ENCODE measurements at regions not wholly inside any gene's neighbourhood (a gene's known extent, or its start where the extent isn't known, plus 50 kb on each side); places are given as distances from the start of the nearest gene placed in this dataset.

DNA sequence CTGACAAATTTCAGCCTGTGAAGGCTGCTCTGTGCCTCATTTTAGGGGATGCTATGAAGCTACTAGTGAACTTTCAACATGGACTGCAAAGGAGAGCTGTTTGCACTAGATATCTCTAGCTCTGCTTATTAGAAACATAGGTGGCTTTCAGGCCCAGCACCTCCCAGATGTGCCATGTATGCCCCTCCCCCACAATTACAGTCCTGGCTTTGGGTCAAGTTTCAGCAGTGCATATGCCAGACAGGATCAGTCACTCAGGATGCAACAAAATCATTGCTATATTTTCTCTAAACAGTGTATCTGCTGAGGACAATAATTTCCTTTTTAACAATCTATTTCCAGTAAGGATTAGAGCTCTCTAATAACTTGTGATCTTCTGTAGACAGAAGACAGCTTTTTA is 178.8 kb upstream of the STAC start:
- no peak for DNase-seq

DNA sequence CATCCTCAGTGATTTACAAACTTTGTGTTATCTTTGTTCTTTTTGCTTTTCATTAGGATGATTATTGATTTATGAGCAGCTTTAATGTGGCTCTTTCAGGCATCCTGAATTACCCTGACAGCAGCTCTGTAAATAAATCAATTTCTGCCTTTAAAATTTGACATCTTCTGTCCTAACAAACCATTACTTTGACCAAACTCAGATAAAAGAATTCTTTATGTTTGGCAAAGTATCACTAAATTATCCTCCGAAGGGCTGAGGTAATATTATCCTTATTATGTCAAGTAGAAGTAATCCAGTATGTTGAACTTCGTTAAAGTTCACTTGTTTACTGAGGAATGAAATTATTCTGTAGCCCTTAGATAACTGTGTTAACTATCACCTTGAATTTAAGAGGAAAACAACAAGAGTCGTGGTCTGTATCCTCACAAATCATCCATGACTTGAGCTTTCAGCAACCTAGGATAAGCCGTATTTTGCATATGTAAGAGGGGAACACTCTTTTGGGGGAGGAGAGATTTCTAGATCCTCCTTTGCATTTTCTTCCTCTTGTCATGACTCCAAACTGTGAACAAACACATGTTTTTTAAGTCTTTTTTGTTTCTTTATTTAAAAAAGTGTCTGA is 173.2 kb upstream of the STAC start:
- DNase-seq: no peak

DNA sequence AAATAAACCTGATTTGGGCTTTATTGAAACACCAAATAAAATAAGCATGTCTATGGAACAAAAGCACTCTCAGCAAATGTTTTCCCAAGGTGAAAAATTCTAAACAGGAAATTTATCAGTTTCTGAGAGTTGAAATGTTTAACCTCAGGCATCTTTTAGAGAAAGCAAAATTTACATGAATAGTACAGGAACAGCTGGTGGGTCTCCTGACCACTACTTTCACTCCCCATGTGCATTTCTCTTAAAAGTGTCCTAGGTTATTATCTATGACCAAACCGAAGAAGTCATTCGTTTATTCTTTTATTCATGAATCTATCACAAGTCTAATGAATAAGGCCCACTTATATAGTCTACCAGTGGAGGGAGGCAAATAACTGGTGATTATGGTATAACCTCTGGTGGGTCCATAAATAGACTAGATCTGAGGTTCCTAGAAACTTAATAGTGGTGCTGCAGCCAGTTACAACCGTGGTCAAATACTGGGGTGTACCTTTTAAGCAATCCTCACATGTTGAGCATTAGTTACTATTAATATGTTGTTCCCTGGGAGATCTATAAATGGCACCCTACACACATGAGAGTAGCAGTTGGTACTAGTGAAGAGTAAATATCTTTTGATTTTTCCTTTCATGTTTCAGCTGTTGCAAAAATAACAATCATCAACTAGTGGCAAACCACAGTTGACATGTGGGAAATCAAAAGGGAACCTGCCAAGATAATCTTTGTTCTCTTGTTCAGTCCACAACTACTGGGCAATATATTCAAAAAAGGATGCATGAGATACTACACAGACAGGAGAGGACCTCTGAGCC is 169.3 kb upstream of the STAC start:
- DNase-seq: no peak

DNA sequence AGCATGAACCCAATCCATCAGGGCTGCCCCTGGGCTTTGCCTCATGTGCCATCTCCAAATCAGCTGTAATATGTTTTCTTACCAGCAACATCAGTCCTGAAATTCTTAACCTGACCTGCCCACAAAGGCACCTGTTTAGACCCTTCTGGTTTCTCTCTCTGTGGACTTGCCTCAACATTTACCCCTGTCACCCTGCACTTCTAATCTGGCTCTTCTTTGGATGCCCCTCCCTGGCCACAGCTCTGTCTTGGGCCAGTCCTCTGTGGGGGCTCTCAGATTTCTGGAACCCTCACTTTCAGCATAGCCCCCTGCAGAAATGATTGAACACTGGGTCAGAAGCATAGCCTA is 168.7 kb upstream of the STAC start:
- DNase-seq: no peak

DNA sequence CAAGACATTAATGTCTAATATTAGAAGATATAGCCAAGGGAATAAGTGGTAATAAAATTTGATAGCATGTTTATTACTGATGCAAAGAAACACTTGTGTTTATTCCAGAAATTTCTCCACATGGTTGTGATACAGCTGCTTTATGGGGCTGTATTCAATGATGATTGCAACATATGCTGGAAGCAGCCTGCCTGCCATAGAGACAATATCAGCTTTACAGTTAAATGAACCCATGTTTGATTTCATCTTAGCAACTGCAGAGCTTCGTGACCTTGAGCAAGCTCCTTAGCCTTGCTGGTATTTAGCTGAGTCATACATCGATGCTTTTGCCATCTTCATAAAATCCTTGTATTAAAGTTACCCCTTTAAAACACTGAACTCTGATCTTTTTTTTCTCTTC is 168.1 kb upstream of the STAC start:
- no peak for DNase-seq

DNA sequence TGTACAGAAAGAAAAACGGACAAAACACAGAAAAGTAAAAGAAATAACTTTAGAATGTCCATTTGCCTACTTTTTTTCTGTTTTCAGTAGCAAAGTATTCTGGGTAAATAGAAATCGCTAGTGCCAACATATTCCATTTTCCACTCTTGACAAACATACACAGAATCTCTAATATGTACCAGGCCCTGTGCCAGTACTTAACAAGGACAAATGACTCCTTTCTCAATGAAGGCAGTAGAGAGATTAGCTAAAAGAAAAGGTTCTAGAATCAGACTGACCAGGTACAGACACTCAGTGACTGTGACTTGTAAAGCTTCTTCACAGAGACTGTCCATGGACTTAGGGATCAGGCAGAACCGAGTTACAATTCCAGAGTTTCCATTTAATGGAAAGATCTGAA is 165.8 kb upstream of the STAC start:
- no peak for DNase-seq

DNA sequence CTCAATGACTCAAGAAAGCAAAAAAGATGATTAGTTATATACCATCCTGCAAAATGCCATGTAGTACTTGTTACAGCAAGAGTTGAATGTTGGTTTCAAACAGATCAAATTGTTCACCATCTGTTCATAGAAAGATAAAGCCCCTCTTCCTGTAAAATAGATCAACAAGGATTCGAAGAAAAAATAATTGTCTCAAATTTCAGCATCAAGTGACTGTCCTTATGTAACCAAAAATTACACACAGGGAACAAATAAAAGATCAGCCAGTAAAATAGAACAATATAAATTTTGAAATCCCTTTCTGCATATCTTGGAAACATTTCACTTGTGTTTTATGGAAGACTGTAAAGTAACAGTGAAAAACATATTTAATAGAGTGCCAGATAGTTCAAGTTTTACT is 165.1 kb upstream of the STAC start:
- no peak for DNase-seq

DNA sequence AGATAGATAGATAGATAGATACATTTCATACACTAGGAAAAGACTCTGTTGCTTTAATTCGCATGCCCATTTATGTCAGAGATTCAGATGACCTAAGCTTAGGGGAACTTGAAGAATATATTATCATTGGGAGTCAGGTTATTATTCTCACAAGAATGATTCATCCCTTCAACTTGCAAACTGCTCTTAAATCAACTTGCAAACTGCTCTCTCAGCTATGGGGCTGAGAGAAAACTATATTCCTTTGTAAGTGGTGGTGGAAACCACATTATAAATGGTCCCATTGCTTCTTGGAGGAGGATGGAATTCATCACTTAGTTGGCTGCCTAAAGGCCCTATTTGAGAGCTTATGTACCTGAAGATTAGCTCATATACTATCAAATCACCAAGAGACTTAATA is 160.9 kb upstream of the STAC start:
- DNase-seq: no peak

DNA sequence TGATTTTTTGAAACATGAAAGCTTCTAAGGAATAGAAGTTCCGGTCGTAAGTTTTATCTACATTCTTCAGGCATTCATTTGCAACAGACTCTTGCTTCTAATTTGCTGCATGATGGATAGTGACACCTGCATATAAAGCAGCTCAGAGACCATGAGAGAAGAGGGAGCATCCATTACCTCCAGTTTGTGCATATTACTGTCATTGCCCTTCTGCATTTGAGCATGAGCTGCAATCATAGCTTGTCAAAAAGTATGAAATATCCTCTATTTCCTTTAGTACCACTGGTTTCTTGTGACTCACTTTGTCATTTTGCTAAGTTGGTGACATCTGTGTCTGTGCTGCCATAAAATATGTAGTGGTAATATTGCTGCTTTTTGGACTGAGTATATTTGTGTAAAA is 160.1 kb upstream of the STAC start:
- DNase-seq: no peak

DNA sequence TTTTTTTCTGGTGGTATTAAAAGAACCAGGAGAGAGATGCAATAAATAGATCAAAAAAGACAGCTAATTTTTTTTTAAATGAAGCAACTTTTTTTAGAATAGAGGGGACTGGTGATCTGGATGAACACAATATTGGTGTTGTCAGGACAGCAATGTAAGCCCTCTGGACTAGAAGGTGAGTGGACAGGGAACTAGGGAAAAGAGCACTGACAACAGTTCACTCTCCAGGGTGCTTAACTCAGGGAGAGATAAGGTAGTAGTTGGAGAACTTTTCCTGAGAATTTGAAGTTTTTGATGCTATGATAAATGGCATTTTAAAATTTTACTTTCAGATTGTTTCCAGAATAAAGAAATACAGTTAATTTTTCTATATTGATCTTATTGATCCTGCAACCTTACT is 158.3 kb upstream of the STAC start:
- DNase-seq: no peak

DNA sequence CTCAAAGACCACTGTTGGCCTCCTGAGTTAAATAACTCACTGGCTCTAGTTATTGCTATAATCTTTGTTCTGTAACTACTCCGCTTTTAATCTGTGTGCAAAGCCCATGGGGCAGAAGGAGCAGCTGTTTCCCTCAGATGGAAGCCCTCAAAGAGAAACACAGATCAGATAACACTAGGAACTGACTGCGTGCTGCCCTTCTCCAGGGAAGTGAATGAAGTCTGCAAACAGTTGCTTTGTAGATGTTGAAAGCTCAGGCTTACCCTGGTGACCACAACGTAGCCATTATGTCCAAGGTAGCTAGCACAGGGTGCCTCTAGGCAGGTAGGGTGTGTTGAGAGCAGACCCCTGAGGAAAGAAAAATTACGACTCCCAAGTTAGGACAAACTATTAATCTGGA is 152.3 kb upstream of the STAC start:
- no peak for DNase-seq

DNA sequence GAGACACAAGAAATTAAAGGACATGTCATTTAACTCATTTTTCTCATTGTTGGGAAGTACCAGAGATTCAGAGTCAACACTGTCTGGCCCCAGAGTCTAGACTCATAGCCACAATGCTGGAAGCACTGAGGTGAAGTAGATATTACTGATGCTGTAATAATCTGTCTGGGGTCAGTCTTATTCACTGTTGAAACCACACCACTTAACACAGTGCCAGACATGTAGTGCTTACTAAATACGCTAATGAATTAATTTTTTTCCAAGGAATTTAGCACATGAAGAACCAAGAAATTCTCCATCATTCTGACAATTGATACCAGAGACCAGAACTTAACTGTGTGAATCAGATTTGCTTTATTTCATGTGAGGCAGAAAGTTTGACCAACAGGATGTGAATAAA is 150.8 kb upstream of the STAC start:
- no peak for DNase-seq

DNA sequence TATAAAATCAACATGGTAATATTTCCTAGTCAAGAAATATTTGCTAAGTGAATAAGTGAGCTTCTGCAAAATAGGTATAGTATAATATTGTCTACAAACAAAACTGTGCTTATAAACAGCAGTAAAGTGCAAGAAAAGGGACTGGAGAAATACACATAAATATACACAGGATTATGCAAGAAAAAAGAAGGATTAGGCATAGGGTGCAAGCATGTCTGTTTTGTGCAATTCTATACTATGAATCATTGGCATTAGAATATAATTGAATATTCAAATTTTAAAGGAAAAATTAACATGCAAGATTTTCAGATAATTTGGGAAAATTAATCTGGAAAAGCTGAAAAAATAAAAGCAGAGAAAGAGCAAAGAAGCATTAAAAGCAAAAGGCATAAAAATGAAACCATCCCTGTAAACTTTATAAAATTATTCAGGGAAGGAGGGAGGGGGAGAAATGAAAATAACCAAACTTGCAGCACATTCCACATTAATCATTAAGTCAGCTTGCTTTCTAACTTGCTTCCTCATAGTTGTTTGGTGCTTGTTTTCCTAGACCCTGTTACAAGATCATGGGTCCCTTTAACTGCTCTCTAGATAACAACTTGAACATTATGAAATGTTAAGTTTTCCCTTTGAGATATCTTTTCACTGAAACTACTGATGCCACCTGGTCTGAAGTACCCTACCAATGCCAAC is 147.4 kb upstream of the STAC start:
- no peak for DNase-seq

DNA sequence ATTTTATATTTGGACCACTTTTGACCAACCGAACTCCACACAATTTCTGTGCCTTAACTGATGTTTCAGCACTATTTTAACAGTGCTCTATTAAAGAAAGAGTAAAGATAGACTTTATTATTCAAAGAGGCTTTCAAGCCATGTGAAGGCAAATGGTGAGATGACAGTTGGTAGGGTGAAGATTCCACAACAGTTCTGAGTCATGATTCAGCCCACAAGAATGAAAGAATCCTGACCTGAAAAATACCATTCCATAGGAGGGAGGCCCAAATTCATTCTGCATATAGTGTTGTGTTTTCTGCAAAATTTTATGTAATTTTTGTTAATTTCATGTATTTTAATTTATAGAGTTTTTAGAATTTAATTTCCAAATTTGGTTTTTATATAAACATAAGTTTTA is 135.6 kb upstream of the STAC start:
- no peak for DNase-seq

DNA sequence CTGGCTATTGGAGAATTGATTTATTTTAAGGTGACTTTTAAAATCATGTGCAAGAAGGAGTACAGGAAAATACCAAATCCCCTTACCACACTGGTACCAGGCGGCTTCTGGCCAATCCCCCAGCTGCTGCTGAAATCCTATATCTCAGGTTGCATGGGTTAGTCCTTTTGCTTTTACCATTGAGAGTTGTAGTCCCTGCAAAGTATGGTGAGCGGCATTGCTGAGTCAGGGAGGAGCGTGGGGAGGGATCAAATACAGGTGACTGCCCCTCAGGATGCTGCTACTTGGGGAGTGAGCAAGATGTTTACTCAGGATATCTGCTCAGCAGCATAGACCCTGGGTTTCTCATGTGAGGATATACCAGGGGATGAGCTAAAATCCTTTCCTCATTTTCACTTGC is 131.9 kb upstream of the STAC start:
- DNase-seq: no peak

DNA sequence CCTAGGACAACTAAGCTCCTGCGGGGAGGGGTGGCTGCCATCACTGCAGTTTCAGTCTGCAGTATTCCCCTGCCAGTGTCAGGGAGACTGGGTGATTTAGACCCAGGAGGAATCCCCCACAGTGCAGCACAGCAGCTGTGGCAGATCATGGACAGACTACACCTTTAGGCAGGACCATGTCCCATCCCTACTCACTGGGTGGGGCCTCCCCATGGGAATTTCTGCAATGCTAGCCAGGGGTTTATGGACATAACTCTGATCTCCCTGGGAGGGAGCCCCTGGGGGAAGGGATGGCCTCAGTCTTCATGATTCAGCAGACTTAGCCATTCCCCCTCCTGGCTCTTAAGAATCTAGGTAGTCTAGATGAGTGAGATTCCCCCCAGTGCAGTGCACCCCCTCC is 130.1 kb upstream of the STAC start:
- DNase-seq: no peak

DNA sequence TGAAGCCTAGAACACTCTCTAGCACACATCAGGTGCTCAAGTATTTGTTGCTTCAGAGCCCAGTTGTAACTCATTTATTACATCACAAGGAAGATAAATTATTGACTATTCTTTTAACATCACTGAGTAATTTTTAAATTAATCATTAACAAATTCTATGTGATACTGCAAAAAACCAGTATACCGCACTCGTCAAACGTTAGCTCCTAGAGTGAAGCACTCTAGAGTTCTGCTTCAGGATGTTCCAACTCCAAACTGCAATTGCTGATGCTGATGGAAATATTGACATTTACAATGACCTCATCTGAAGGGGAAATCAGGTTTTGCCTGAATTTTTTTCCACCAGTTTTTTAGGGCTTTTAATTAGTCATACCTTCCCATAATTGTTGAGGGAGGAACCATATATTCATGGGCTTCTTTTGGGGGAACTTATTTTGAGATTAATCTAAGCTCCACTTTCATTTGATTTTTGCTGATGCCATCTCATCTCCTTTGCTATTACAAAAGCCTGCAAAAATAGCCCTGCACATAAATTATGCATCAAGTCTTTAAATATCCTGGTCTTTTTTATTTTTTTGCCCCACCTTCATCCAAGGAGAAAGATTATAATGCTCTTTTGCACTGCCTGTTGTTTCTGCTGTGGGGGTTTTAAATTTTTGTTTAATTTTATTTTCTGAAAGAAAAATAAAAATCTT is 123.0 kb upstream of the STAC start:
- no peak for DNase-seq

DNA sequence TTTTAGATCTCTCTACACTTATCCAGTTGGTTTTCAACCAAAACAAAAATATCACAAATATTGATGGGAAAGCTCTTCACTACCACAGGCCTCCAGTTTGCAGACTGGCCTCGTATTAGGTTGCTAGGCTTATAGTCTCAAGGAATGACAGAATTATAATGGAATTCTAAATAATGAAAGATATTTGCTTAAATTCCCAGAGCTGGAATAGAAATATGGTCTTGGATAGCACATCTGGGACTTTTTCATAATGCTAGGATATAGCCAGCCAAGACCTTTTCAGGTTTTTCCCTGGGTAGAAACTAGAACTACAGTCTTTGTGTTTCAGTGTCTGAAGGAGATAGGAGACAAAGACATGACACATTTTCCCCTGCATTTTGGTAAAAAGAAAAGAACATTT is 121.9 kb upstream of the STAC start:
- no peak for DNase-seq

DNA sequence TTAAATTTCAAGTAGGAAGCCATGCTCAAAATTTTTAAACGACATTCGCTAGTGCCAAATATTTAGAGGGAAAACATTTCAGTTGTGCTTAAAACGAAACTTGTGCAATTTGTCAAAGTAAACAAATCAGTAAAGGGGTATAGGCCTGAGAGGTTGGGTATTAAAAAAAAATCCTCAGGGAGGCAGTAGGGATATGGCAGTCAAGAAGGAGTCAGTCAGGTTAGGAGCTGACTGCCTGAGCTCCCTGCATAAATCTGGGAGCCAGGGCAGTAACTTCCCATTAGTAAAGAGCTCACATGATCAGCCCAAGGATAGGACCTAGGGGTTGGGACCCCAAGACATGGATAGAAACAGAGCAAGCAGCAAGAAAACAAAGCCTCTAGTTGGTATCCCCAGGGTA is 120.7 kb upstream of the STAC start:
- DNase-seq: no peak

DNA sequence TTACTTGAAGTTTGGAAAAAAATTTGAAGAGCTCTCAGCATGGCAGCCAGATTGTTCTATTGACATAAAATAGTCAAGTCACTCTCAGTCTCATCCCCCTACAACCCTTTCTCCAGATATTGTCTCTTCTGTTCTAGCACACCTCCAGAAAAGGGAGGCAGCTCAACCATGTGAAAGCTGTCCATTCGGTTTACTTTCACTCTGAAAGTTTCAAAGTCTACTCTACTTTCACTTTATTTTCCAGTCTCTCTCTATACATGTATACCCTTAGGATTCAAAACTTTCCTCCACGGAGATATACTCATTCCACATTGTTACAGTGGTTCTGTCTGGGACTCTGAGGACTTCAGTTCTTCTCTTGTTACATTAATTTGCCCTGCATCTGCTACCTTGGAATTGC is 111.0 kb upstream of the STAC start:
- no peak for DNase-seq

DNA sequence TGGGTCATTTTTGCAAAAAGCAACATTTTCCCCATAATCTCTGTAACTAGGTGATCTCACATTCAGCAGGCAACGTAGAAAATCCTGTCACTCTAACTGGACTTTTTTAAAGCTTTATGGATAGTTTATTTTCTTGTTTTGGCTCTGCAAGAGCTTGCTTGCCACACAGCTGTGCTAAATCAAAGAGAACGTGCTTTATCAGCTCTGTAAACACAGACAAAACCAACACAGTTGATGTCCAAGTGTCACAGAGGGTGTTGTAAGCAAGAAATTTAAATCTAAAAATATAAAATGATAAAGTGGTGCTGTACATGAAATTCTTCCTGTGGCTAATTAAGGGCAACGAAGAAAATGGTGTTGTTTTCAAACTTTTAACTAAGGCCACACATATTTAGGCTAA is 97.5 kb upstream of the STAC start:
- no peak for DNase-seq

DNA sequence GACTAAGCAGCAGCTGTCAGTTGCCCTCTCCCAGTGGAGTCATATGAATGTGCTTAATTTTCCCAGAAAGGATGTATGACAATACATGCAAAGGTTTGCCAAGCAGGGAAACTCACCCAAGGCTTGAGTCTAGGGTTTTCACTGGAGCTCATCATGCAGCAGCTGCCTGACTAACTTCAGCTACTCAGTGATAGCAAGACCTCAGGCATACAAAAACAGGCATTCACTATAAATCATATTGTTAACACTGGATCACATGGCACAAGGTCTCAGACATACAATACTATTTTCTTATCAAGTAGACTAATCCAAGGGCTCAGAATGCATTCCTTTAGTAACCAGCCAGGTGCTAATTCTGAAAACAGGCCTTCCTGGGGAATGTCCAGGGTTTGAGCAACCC is 85.0 kb upstream of the STAC start:
- no peak for DNase-seq

DNA sequence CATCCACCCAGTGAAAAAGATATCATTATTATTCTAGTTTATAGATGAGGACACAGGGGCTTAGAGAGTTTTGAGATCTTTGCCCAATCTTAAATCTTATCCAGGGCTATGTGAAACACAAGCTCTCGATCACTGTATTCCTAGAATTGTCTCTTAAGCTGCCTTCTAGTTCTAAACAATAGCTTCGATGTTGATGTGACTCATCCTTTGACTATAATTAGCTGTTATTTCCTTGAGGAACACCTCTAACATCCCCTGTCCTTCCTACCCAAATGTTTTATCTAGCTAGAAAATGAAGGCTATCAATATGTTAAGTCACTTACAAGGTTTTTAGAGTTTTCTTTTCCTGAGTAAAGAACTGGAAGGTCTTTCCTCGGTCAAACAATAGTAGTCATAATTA is 83.1 kb upstream of the STAC start:
- DNase-seq: no peak

DNA sequence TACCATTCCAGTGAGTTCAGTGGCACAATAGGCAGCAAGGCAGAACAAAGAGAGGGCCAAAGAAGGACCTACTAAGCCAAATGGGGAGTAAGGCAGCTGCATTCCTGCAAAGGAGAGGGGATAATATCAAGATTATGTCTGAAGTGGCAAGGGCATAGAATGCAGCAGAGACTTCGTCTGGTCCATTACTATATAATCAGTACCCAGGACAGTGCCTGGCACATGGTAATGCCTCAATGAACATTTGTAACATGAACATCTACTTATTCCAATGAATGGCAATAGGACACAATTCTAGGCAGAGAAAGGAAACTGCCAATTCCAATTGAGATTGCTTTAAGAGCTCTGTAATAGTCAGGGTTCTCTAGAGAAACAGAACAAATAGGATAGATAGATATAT is 82.1 kb upstream of the STAC start:
- DNase-seq: no peak

All from CD4-positive, alpha-beta T cell treated with Interleukin-10 for 1 hour (primary cell).